CD14-positive monocyte (primary cell): ENCODE measurements at regions not wholly inside any gene's neighbourhood (a gene's known extent, or its start where the extent isn't known, plus 50 kb on each side); places are given as distances from the start of the nearest gene placed in this dataset.

ENCODE experiments used
- DNase-seq, 3 donors: peaks; one replicate each; pipeline ENCODE4 v3.0.0-alpha.2; 2011 to 2022
- H2AFZ ChIP-seq: 2 replicates; pipeline ENCODE4 v1.6.0; 2012; ENCODE audit warnings: mild to moderate bottlenecking, low read depth, low read length, inconsistent platforms; ENCODE audit not compliant: insufficient read depth, poor library complexity, severe bottlenecking
- H3K27ac ChIP-seq, 2 donors: 1 replicate in 1 of 2; 2 replicates in 1 of 2; pipeline ENCODE4 v1.5.1; 2012 to 2013; ENCODE audit warnings: low read length in 2 of 2, control low read depth in 1 of 2, inconsistent platforms in 1 of 2, low read depth in 1 of 2, mild to moderate bottlenecking in 1 of 2
- H3K27me3 ChIP-seq, 2 donors: one replicate each; pipeline versions ENCODE4 v1.6.0 to v1.6.1; 2011 to 2013; ENCODE audit warnings: low read length in 2 of 2; ENCODE audit not compliant: control insufficient read depth in 2 of 2, insufficient read depth in 2 of 2
- H3K36me3 ChIP-seq, 2 donors: replicated peaks in 1 of 2; 1 replicate in 1 of 2; 2 replicates in 1 of 2; pipeline versions ENCODE4 v1.5.1 to v1.6.1; 2012 to 2013; ENCODE audit warnings: low read length in 2 of 2, control low read depth in 1 of 2, inconsistent platforms in 1 of 2, mild to moderate bottlenecking in 1 of 2; ENCODE audit not compliant: insufficient read depth in 2 of 2, control insufficient read depth in 1 of 2
- H3K4me1 ChIP-seq, 2 donors: 1 replicate in 1 of 2; 2 replicates in 1 of 2; pipeline versions ENCODE4 v1.5.1 to v1.6.1; 2012 to 2013; ENCODE audit warnings: low read length in 2 of 2, control low read depth in 1 of 2, inconsistent platforms in 1 of 2, mild to moderate bottlenecking in 1 of 2, moderate library complexity in 1 of 2; ENCODE audit not compliant: insufficient read depth in 2 of 2, control insufficient read depth in 1 of 2
- H3K4me2 ChIP-seq: replicated peaks from 2 replicates; pipeline ENCODE3; 2012; ENCODE audit warnings: low read length, moderate library complexity, mild to moderate bottlenecking; ENCODE audit not compliant: poor library complexity, severe bottlenecking; ENCODE audit errors: extremely low read depth
- H3K4me3 ChIP-seq, 3 experiments: fragments of 200-600 bp in 1 of 3; sonication (generic) in 1 of 3; replicated peaks in 1 of 3; 1 replicate in 2 of 3; 2 replicates in 1 of 3; pipeline ENCODE4 v1.5.1; 2011 to 2013; ENCODE audit warnings: low read length in 3 of 3, mild to moderate bottlenecking in 3 of 3, control low read depth in 2 of 3, low read depth in 2 of 3, inconsistent platforms in 1 of 3, moderate library complexity in 1 of 3
- H3K79me2 ChIP-seq: 2 replicates; pipeline ENCODE4 v1.6.0; 2012; ENCODE audit warnings: mild to moderate bottlenecking, control low read depth, inconsistent platforms, low read length, moderate library complexity; ENCODE audit not compliant: insufficient read depth
- H3K9ac ChIP-seq: 2 replicates; pipeline ENCODE4 v1.6.0; 2017; ENCODE audit warnings: low read length, mild to moderate bottlenecking; ENCODE audit not compliant: insufficient read depth, poor library complexity, severe bottlenecking
- H3K9me3 ChIP-seq, 2 donors: replicated peaks in 1 of 2; 1 replicate in 1 of 2; 2 replicates in 1 of 2; pipeline versions ENCODE4 v1.5.1 to v1.6.1; 2012 to 2013; ENCODE audit warnings: low read length in 2 of 2, control low read depth in 1 of 2; ENCODE audit not compliant: control insufficient read depth in 1 of 2, insufficient read depth in 1 of 2
- H4K20me1 ChIP-seq: 2 replicates; pipeline ENCODE4 v1.6.0; 2012; ENCODE audit warnings: mild to moderate bottlenecking, low read length, control low read depth, moderate library complexity; ENCODE audit not compliant: insufficient read depth
- H3K27ac Mint-ChIP-seq, 7 donors: one replicate each; pipeline ENCODE4 v1.8.0; 2020; ENCODE audit warnings: mild to moderate bottlenecking in 7 of 7, mixed read lengths in 7 of 7, moderate library complexity in 6 of 7, inconsistent platforms in 2 of 7
- H3K27me3 Mint-ChIP-seq, 3 donors: one replicate each; pipeline ENCODE4 v1.8.0; 2021 to 2022; ENCODE audit warnings: low read depth in 3 of 3, mild to moderate bottlenecking in 3 of 3, mixed read lengths in 3 of 3, moderate library complexity in 3 of 3, inconsistent platforms in 1 of 3
- H3K36me3 Mint-ChIP-seq, 2 donors: one replicate each; pipeline ENCODE4 v1.8.0; 2020; ENCODE audit warnings: mixed read lengths in 2 of 2, inconsistent platforms in 1 of 2, mild to moderate bottlenecking in 1 of 2
- H3K4me1 Mint-ChIP-seq: one replicate; pipeline ENCODE4 v1.8.0; 2020; ENCODE audit warnings: mild to moderate bottlenecking, mixed read lengths
- H3K4me3 Mint-ChIP-seq, 2 donors: one replicate each; pipeline ENCODE4 v1.8.0; 2020; ENCODE audit warnings: mild to moderate bottlenecking in 2 of 2, mixed read lengths in 2 of 2, moderate library complexity in 1 of 2
- H3K9me3 Mint-ChIP-seq, 7 donors: one replicate each; pipeline ENCODE4 v1.8.0; 2020 to 2022; ENCODE audit warnings: mixed read lengths in 7 of 7, mild to moderate bottlenecking in 6 of 7, moderate library complexity in 6 of 7, inconsistent platforms in 2 of 7
- CTCF ChIP-seq: fragments of 200-600 bp; IDR thresholded peaks from one replicate; pipeline ENCODE4 v1.8.0; 2022; ENCODE audit warnings: antibody characterized with exemption, mild to moderate bottlenecking
- WGBS: methylation state at CpG from one replicate; pipeline ENCODE4 v1.1.5; 2013; ENCODE audit warnings: missing lambda C conversion rate; ENCODE audit not compliant: insufficient coverage; 5-methylcytosine and 5-hydroxymethylcytosine counted together
- intact Hi-C, 2 donors: fragments of 100-400 bp; cut with micrococcal nuclease; formaldehyde crosslinking; loops; one replicate each; pipeline versions ENCODE4 v1.15.0 to v1.15.1; 2023

GRCh38 chr2:21194147-21194546 lies 70.4 kb downstream of the TDRD15 start:
- peaks cover 0 to 15% (median 5%) of the 10 kb centered on the region in 3 donors for H3K27me3 Mint-ChIP-seq
- Histone ChIP-seq H3K4me2 (no peak overlapping the region), H3K9ac (no peak overlapping the region), H3K79me2 (no peaks in the 10 kb centered on the region), H3K4me1 (no peaks in the 10 kb centered on the region), H3K27me3 (no peaks in the 10 kb centered on the region), H3K27ac (no peak overlapping the region), H4K20me1 (no peaks in the 10 kb centered on the region), H3K36me3 (no peaks in the 10 kb centered on the region), H3K9me3 (no peaks in the 10 kb centered on the region), H2AFZ (no peak overlapping the region), H3K4me3 (no peak overlapping the region)
- TF ChIP-seq CTCF, result no peak
- intact Hi-C loops, result no loop called here
- H3K4me1 Mint-ChIP-seq, result no peaks in the 10 kb centered on the region
- DNase-seq, result no peak
- no peaks in the 10 kb centered on the region for H3K36me3 Mint-ChIP-seq
- no peak overlapping the region for H3K4me3 Mint-ChIP-seq
- no CpG with 5 or more reads among the region's 2 CpGs for WGBS
- H3K9me3 Mint-ChIP-seq, result peaks cover 0 to 7% (median 1%) of the 10 kb centered on the region in 7 donors
- no peak overlapping the region for H3K27ac Mint-ChIP-seq

GRCh38 chr2:21194858-21195271 lies 71.1 kb downstream of the TDRD15 start:
- Histone ChIP-seq H4K20me1 (no peaks in the 10 kb centered on the region), H3K79me2 (no peaks in the 10 kb centered on the region), H3K9ac (no peak overlapping the region), H3K27me3 (peaks cover 0 to 3% of the 10 kb centered on the region in 2 donors), H2AFZ (no peak overlapping the region), H3K4me2 (no peak overlapping the region), H3K4me1 (no peaks in the 10 kb centered on the region), H3K4me3 (no peak overlapping the region), H3K9me3 (no peaks in the 10 kb centered on the region), H3K36me3 (no peaks in the 10 kb centered on the region), H3K27ac (no peak overlapping the region)
- no peak for TF ChIP-seq CTCF
- H3K4me3 Mint-ChIP-seq, result no peak overlapping the region
- no peaks in the 10 kb centered on the region for H3K36me3 Mint-ChIP-seq
- DNase-seq, result no peak
- no peak overlapping the region for H3K27ac Mint-ChIP-seq
- intact Hi-C loops, result no loop called here
- H3K4me1 Mint-ChIP-seq, result no peaks in the 10 kb centered on the region
- H3K27me3 Mint-ChIP-seq, result peaks cover 0 to 19% (median 5%) of the 10 kb centered on the region in 3 donors
- no CpG with 5 or more reads among the region's 2 CpGs for WGBS
- peaks cover 0 to 7% (median 1%) of the 10 kb centered on the region in 7 donors for H3K9me3 Mint-ChIP-seq
